H1 (cell line): ENCODE measurements at regions not wholly inside any gene's neighbourhood (a gene's known extent, or its start where the extent isn't known, plus 50 kb on each side); places are given as distances from the start of the nearest gene placed in this dataset.

Experiments
- ASH2L ChIP-seq: fragments of 200-600, 300-600 bp; sonication (generic); IDR thresholded peaks from one replicate; pipeline ENCODE4 v1.7.1; 2017; ENCODE audit warnings: low read length
- EP300 ChIP-seq, 2 experiments: IDR thresholded peaks; 1 replicate in 1 of 2; 2 replicates in 1 of 2; pipeline ENCODE4 v1.6.1; 2011 to 2012; ENCODE audit warnings: low read depth in 2 of 2, low read length in 2 of 2, mild to moderate bottlenecking in 2 of 2, borderline replicate concordance in 1 of 2, inconsistent platforms in 1 of 2, moderate library complexity in 1 of 2
- EZH2 ChIP-seq: fragments of 200-600 bp; sonication (generic); IDR thresholded peaks from 2 replicates; pipeline ENCODE4 v1.7.1; 2012; ENCODE audit warnings: low read depth, mild to moderate bottlenecking, moderate library complexity, low read length, inconsistent platforms; ENCODE audit not compliant: severe bottlenecking
- HDAC2 ChIP-seq, 2 experiments: fragments of 300-600 bp in 1 of 2; sonication (generic) in 1 of 2; IDR thresholded peaks; 2 replicates each; pipeline ENCODE4 v1.6.1; 2011 to 2012; ENCODE audit warnings: low read depth in 2 of 2, low read length in 2 of 2, mild to moderate bottlenecking in 2 of 2, moderate library complexity in 2 of 2, borderline replicate concordance in 1 of 2, inconsistent platforms in 1 of 2
- HDAC6 ChIP-seq: IDR thresholded peaks from one replicate; pipeline ENCODE4 v1.7.1; 2012; ENCODE audit warnings: low read depth, mild to moderate bottlenecking, inconsistent platforms, low read length, moderate library complexity
- POLR2AphosphoS5 ChIP-seq: IDR thresholded peaks from 2 replicates; pipeline ENCODE4 v1.6.1; 2011; ENCODE audit warnings: low read depth, low read length
- RAD21 ChIP-seq, 2 experiments: IDR thresholded peaks in 1 of 2; conservative IDR thresholded peaks in 1 of 2; 2 replicates each; pipeline ENCODE4 v1.6.1; 2011; ENCODE audit warnings: low read depth in 2 of 2, low read length in 2 of 2, improper control_type of control experiment in 1 of 2, inconsistent platforms in 1 of 2, mild to moderate bottlenecking in 1 of 2, moderate library complexity in 1 of 2
- SP1 ChIP-seq: IDR thresholded peaks from 2 replicates; pipeline ENCODE4 v1.6.1; 2011; ENCODE audit warnings: low read depth, low read length
- TBP ChIP-seq: IDR thresholded peaks from 2 replicates; pipeline ENCODE4 v1.6.1; 2011; ENCODE audit warnings: low read depth, low read length, improper control_type of control experiment
- TF ChIP-seq, protein P1 (sequence below), 3 experiments: IDR thresholded peaks; 1 replicate in 2 of 3; 2 replicates in 1 of 3; pipeline versions ENCODE4 v1.5.1 to v1.6.1; 2011; ENCODE audit warnings: low read length in 3 of 3, mild to moderate bottlenecking in 3 of 3, inconsistent platforms in 2 of 3, low read depth in 1 of 3, moderate library complexity in 1 of 3; ENCODE audit not compliant: insufficient read depth in 1 of 3; ENCODE audit errors: control extremely low read depth in 1 of 3
- TF ChIP-seq, protein P2 (sequence below): IDR thresholded peaks from 2 replicates; pipeline ENCODE4 v1.6.1; 2012; ENCODE audit warnings: inconsistent platforms

DNA sequence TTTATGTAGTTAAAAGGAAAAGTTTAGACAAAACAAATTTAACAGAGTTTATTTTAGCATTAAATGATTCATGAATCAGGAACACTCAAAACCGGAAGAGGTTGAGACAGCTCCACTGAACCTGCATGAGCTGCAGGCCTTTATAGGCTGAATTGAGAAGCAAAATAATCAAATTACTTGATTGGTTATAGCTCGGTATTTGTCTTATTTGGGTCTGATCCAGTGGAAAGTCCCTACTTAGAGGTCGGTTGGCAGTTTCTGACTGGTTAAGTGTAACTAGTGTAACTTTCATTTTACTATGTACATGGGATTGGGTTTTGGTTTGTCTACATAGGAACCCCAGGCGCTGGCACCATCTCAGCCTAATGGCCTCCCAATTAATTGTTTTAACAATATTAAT is 74.1 kb upstream of the PIK3R1 start:
- TF ChIP-seq EP300 (IDR thresholded peaks at IDR 0.05; ENCODE audit: borderline replicate concordance in 1 of 2, low read depth in 2 of 2, low read length in 2 of 2) (no peak), HDAC2 (IDR thresholded peaks at IDR 0.05; ENCODE audit: borderline replicate concordance in 1 of 2, low read depth in 2 of 2, low read length in 2 of 2) (no peak), EZH2 (no peak), RAD21 (IDR thresholded peaks at IDR 0.05 in 1 of 2, conservative IDR thresholded peaks at IDR 0.05 in 1 of 2; ENCODE audit: low read depth in 2 of 2, low read length in 2 of 2) (no peak), POLR2AphosphoS5 (no peak), ASH2L (no peak), HDAC6 (no peak), SP1 (no peak), TBP (no peak)
- TF ChIP-seq, protein P1, sequence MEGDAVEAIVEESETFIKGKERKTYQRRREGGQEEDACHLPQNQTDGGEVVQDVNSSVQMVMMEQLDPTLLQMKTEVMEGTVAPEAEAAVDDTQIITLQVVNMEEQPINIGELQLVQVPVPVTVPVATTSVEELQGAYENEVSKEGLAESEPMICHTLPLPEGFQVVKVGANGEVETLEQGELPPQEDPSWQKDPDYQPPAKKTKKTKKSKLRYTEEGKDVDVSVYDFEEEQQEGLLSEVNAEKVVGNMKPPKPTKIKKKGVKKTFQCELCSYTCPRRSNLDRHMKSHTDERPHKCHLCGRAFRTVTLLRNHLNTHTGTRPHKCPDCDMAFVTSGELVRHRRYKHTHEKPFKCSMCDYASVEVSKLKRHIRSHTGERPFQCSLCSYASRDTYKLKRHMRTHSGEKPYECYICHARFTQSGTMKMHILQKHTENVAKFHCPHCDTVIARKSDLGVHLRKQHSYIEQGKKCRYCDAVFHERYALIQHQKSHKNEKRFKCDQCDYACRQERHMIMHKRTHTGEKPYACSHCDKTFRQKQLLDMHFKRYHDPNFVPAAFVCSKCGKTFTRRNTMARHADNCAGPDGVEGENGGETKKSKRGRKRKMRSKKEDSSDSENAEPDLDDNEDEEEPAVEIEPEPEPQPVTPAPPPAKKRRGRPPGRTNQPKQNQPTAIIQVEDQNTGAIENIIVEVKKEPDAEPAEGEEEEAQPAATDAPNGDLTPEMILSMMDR (IDR thresholded peaks at IDR 0.05; ENCODE audit: control extremely low read depth in 1 of 3, insufficient read depth in 1 of 3, low read depth in 1 of 3, low read length in 3 of 3), result no peak
- TF ChIP-seq, protein P2, sequence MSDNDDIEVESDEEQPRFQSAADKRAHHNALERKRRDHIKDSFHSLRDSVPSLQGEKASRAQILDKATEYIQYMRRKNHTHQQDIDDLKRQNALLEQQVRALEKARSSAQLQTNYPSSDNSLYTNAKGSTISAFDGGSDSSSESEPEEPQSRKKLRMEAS, result no peak
